ENCODE measurements at regions not wholly inside any gene's neighbourhood (a gene's known extent, or its start where the extent isn't known, plus 50 kb on each side); places are given as distances from the start of the nearest gene placed in this dataset.

DNA sequence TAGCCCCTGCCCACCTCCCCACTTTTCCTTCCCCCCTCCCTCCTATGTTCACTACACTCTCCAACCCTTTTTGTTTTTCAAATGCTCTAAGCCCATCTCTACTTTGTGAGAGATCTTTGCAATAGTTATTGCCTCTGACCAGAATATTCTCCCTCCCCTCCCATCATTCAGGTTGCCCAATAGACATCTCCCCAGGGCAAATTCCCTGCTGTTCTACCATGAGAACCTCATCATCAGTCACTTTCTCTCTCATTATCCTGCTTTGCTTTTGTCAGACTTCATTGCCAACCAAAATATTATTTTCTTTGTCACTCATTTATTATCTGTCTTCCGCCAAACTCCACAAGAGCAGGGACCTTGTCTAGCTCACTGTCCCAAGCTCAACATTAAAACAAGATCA, 268.2 kb upstream of the PPARGC1A start:
- TF ChIP-seq EZH2 (IDR thresholded peaks at IDR 0.05; ENCODE audit: low read length, unreplicated experiment) = no peak
- TF ChIP-seq, protein P1, sequence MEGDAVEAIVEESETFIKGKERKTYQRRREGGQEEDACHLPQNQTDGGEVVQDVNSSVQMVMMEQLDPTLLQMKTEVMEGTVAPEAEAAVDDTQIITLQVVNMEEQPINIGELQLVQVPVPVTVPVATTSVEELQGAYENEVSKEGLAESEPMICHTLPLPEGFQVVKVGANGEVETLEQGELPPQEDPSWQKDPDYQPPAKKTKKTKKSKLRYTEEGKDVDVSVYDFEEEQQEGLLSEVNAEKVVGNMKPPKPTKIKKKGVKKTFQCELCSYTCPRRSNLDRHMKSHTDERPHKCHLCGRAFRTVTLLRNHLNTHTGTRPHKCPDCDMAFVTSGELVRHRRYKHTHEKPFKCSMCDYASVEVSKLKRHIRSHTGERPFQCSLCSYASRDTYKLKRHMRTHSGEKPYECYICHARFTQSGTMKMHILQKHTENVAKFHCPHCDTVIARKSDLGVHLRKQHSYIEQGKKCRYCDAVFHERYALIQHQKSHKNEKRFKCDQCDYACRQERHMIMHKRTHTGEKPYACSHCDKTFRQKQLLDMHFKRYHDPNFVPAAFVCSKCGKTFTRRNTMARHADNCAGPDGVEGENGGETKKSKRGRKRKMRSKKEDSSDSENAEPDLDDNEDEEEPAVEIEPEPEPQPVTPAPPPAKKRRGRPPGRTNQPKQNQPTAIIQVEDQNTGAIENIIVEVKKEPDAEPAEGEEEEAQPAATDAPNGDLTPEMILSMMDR (conservative IDR thresholded peaks at IDR 0.05; ENCODE audit: low read depth, low read length) = no peak
